GM23338 (cell line): ENCODE measurements at regions not wholly inside any gene's neighbourhood (a gene's known extent, or its start where the extent isn't known, plus 50 kb on each side); places are given as distances from the start of the nearest gene placed in this dataset.

ENCODE experiments used
- ATAC-seq: fragments of 200-7000 bp; cut with Tn5 transposase; 3 replicates; pipeline ENCODE4 v1.9.1; 2020
- DNase-seq: peaks from one replicate; pipeline ENCODE4 v3.0.0-alpha.2; 2015; ENCODE audit warnings: low spot score
- H2AFZ ChIP-seq: fragments of 200-600 bp; sonication (generic); 2 replicates; pipeline ENCODE4 v1.8.0; 2016; ENCODE audit warnings: antibody characterized with exemption, mild to moderate bottlenecking, moderate library complexity
- H3F3A ChIP-seq: fragments of 200-600 bp; sonication (generic); replicated peaks from 2 replicates; pipeline ENCODE4 v1.8.0; 2017; ENCODE audit warnings: antibody characterized with exemption, mixed run types, low read depth
- H3K27ac ChIP-seq: fragments of 200-600 bp; sonication (generic); 2 replicates; pipeline ENCODE4 v1.6.1; 2016; ENCODE audit warnings: low read depth
- H3K27me3 ChIP-seq: fragments of 200-600 bp; sonication (generic); 2 replicates; pipeline ENCODE4 v1.8.0; 2016; ENCODE audit warnings: mild to moderate bottlenecking, mixed run types, moderate library complexity; ENCODE audit not compliant: insufficient read depth
- H3K36me3 ChIP-seq: fragments of 200-600 bp; sonication (generic); 2 replicates; pipeline ENCODE4 v1.8.0; 2016; ENCODE audit warnings: mild to moderate bottlenecking; ENCODE audit not compliant: insufficient read depth
- H3K4me1 ChIP-seq: fragments of 200-600 bp; sonication (generic); 2 replicates; pipeline ENCODE4 v1.8.0; 2016; ENCODE audit warnings: mild to moderate bottlenecking, moderate library complexity; ENCODE audit not compliant: insufficient read depth
- H3K4me2 ChIP-seq: fragments of 200-600 bp; sonication (generic); 2 replicates; pipeline ENCODE4 v1.7.1; 2017; ENCODE audit warnings: mixed run types
- H3K4me3 ChIP-seq: fragments of 200-600 bp; sonication (generic); 2 replicates; pipeline ENCODE4 v1.6.1; 2016; ENCODE audit warnings: mixed run types
- H3K79me2 ChIP-seq: fragments of 200-600 bp; sonication (generic); replicated peaks from 2 replicates; pipeline ENCODE4 v1.8.0; 2017; ENCODE audit warnings: mild to moderate bottlenecking; ENCODE audit not compliant: insufficient read depth
- H3K9me2 ChIP-seq: fragments of 200-600 bp; sonication (generic); 2 replicates; pipeline ENCODE4 v1.8.0; 2017; ENCODE audit not compliant: insufficient read depth
- H4K20me1 ChIP-seq: fragments of 200-600 bp; sonication (generic); replicated peaks from 2 replicates; pipeline ENCODE4 v1.8.0; 2017; ENCODE audit warnings: mild to moderate bottlenecking; ENCODE audit not compliant: insufficient read depth
- H3K27ac Mint-ChIP-seq: 2 replicates; pipeline ENCODE4 v1.8.0; 2020; ENCODE audit warnings: inconsistent platforms, mild to moderate bottlenecking, moderate library complexity, mixed read lengths
- H3K27me3 Mint-ChIP-seq: 3 replicates; pipeline ENCODE4 v1.8.0; 2022; ENCODE audit warnings: low read depth, mild to moderate bottlenecking, moderate library complexity, mixed read lengths, inconsistent platforms; ENCODE audit not compliant: insufficient read depth, poor library complexity
- H3K36me3 Mint-ChIP-seq: 3 replicates; pipeline ENCODE4 v1.8.0; 2021; ENCODE audit warnings: low read depth, mild to moderate bottlenecking, inconsistent platforms, moderate library complexity, mixed read lengths
- H3K4me1 Mint-ChIP-seq: 3 replicates; pipeline ENCODE4 v1.8.0; 2020; ENCODE audit warnings: mild to moderate bottlenecking, inconsistent platforms, mixed read lengths
- H3K4me3 Mint-ChIP-seq: 3 replicates; pipeline ENCODE4 v1.8.0; 2021; ENCODE audit warnings: moderate library complexity, mild to moderate bottlenecking, inconsistent platforms, mixed read lengths
- H3K9me3 Mint-ChIP-seq: 3 replicates; pipeline ENCODE4 v1.8.0; 2020; ENCODE audit warnings: moderate library complexity, mild to moderate bottlenecking, inconsistent platforms, mixed read lengths
- CREB1 ChIP-seq: fragments of 250-450 bp; sonication (Bioruptor Pico); IDR thresholded peaks from 2 replicates; pipeline ENCODE4 v1.5.0; 2020; ENCODE audit warnings: low read depth, mild to moderate bottlenecking, moderate library complexity
- EZH2 ChIP-seq: fragments of 200-600 bp; sonication (generic); IDR thresholded peaks from one replicate; pipeline ENCODE4 v1.8.0; 2017; ENCODE audit warnings: antibody characterized with exemption, mild to moderate bottlenecking, low read depth; ENCODE audit not compliant: unreplicated experiment
- JUNB ChIP-seq: IDR thresholded peaks from one replicate; pipeline ENCODE4 v1.6.1; 2016; ENCODE audit warnings: antibody characterized with exemption; ENCODE audit not compliant: unreplicated experiment
- NANOG ChIP-seq: IDR thresholded peaks from 2 replicates; pipeline ENCODE4 v1.6.1; 2016; ENCODE audit warnings: antibody characterized with exemption, borderline replicate concordance
- POLR2AphosphoS5 ChIP-seq: IDR thresholded peaks from 2 replicates; pipeline ENCODE4 v1.6.1; 2016; ENCODE audit warnings: antibody characterized with exemption, low read depth
- STAT1 ChIP-seq: IDR thresholded peaks from one replicate; pipeline ENCODE4 v1.6.1; 2016; ENCODE audit warnings: antibody characterized with exemption; ENCODE audit not compliant: unreplicated experiment
- ZNF331 ChIP-seq: fragments of 250-450 bp; sonication (Bioruptor Pico); IDR thresholded peaks from 2 replicates; pipeline ENCODE4 v1.5.0; 2020; ENCODE audit warnings: low read depth, mild to moderate bottlenecking, moderate library complexity
- TF ChIP-seq, protein P1 (sequence below): fragments of 250-450 bp; sonication (Bioruptor Pico); IDR thresholded peaks from 2 replicates; pipeline ENCODE4 v1.5.0; 2020; ENCODE audit warnings: mild to moderate bottlenecking, moderate library complexity
- TF ChIP-seq, protein P2 (sequence below): IDR thresholded peaks from 2 replicates; pipeline ENCODE4 v1.6.1; 2016; ENCODE audit warnings: antibody characterized with exemption
- TF ChIP-seq, protein P3 (sequence below), 2 experiments: fragments of 200-600 bp in 1 of 2; sonication (generic) in 1 of 2; conservative IDR thresholded peaks; 2 replicates each; pipeline versions ENCODE4 v1.5.1 to v1.6.1; 2016 to 2017; ENCODE audit warnings: antibody characterized with exemption in 2 of 2, low read depth in 2 of 2, mild to moderate bottlenecking in 2 of 2, moderate library complexity in 1 of 2

DNA sequence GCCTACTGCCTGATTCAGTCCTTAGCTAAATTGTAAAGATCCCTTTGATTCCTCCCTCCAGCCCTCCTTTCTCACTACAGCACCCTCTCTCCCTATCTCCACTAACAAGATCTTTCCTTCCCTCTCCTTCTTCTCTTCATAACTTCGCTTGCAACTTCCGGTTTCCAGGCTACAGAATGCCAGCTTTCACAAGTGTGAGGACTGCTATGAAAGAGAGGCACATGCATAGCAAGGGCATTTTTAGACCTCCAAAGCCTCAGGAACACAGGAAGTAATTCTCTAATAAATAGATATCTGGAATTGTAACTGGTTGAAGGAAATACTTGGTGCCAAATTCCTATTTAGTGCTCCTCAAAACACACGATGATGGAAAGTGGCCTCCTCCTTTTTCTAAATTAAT lies 196.7 kb downstream of the HLX start:
- H3K27ac ChIP-seq, result no peak overlapping the region
- no peak overlapping the region for H2AFZ ChIP-seq
- H3K4me2 ChIP-seq, result no peak overlapping the region
- H3K27me3 ChIP-seq, result no peaks in the 10 kb centered on the region
- H3K9me2 ChIP-seq, result peaks cover 6% of the 10 kb centered on the region
- H3K4me1 ChIP-seq, result no peaks in the 10 kb centered on the region
- H3K79me2 ChIP-seq, result no peaks in the 10 kb centered on the region
- H3F3A ChIP-seq, result no peaks in the 10 kb centered on the region
- H4K20me1 ChIP-seq, result no peaks in the 10 kb centered on the region; the same call in 1 of the 2 replicates
- DNase-seq, result no peak
- no peaks in the 10 kb centered on the region for H3K36me3 Mint-ChIP-seq
- H3K4me1 Mint-ChIP-seq, result no peaks in the 10 kb centered on the region
- no peak for TF ChIP-seq ZNF331 (CRISPR knock-in tag)
- TF ChIP-seq, protein P1, sequence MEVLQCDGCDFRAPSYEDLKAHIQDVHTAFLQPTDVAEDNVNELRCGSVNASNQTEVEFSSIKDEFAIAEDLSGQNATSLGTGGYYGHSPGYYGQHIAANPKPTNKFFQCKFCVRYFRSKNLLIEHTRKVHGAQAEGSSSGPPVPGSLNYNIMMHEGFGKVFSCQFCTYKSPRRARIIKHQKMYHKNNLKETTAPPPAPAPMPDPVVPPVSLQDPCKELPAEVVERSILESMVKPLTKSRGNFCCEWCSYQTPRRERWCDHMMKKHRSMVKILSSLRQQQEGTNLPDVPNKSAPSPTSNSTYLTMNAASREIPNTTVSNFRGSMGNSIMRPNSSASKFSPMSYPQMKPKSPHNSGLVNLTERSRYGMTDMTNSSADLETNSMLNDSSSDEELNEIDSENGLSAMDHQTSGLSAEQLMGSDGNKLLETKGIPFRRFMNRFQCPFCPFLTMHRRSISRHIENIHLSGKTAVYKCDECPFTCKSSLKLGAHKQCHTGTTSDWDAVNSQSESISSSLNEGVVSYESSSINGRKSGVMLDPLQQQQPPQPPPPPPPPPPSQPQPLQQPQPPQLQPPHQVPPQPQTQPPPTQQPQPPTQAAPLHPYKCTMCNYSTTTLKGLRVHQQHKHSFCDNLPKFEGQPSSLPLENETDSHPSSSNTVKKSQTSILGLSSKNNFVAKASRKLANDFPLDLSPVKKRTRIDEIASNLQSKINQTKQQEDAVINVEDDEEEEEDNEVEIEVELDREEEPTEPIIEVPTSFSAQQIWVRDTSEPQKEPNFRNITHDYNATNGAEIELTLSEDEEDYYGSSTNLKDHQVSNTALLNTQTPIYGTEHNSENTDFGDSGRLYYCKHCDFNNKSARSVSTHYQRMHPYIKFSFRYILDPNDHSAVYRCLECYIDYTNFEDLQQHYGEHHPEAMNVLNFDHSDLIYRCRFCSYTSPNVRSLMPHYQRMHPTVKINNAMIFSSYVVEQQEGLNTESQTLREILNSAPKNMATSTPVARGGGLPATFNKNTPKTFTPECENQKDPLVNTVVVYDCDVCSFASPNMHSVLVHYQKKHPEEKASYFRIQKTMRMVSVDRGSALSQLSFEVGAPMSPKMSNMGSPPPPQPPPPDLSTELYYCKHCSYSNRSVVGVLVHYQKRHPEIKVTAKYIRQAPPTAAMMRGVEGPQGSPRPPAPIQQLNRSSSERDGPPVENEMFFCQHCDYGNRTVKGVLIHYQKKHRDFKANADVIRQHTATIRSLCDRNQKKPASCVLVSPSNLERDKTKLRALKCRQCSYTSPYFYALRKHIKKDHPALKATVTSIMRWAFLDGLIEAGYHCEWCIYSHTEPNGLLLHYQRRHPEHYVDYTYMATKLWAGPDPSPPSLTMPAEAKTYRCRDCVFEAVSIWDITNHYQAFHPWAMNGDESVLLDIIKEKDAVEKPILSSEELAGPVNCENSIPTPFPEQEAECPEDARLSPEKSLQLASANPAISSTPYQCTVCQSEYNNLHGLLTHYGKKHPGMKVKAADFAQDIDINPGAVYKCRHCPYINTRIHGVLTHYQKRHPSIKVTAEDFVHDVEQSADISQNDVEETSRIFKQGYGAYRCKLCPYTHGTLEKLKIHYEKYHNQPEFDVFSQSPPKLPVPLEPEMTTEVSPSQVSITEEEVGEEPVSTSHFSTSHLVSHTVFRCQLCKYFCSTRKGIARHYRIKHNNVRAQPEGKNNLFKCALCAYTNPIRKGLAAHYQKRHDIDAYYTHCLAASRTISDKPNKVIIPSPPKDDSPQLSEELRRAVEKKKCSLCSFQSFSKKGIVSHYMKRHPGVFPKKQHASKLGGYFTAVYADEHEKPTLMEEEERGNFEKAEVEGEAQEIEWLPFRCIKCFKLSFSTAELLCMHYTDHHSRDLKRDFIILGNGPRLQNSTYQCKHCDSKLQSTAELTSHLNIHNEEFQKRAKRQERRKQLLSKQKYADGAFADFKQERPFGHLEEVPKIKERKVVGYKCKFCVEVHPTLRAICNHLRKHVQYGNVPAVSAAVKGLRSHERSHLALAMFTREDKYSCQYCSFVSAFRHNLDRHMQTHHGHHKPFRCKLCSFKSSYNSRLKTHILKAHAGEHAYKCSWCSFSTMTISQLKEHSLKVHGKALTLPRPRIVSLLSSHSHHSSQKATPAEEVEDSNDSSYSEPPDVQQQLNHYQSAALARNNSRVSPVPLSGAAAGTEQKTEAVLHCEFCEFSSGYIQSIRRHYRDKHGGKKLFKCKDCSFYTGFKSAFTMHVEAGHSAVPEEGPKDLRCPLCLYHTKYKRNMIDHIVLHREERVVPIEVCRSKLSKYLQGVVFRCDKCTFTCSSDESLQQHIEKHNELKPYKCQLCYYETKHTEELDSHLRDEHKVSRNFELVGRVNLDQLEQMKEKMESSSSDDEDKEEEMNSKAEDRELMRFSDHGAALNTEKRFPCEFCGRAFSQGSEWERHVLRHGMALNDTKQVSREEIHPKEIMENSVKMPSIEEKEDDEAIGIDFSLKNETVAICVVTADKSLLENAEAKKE, result no peak
- no peak for TF ChIP-seq CREB1
- no peak for TF ChIP-seq JUNB
- no peak for TF ChIP-seq STAT1
- TF ChIP-seq, protein P2, sequence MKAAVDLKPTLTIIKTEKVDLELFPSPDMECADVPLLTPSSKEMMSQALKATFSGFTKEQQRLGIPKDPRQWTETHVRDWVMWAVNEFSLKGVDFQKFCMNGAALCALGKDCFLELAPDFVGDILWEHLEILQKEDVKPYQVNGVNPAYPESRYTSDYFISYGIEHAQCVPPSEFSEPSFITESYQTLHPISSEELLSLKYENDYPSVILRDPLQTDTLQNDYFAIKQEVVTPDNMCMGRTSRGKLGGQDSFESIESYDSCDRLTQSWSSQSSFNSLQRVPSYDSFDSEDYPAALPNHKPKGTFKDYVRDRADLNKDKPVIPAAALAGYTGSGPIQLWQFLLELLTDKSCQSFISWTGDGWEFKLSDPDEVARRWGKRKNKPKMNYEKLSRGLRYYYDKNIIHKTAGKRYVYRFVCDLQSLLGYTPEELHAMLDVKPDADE, result no peak
- TF ChIP-seq POLR2AphosphoS5, result no peak
- TF ChIP-seq, protein P3, sequence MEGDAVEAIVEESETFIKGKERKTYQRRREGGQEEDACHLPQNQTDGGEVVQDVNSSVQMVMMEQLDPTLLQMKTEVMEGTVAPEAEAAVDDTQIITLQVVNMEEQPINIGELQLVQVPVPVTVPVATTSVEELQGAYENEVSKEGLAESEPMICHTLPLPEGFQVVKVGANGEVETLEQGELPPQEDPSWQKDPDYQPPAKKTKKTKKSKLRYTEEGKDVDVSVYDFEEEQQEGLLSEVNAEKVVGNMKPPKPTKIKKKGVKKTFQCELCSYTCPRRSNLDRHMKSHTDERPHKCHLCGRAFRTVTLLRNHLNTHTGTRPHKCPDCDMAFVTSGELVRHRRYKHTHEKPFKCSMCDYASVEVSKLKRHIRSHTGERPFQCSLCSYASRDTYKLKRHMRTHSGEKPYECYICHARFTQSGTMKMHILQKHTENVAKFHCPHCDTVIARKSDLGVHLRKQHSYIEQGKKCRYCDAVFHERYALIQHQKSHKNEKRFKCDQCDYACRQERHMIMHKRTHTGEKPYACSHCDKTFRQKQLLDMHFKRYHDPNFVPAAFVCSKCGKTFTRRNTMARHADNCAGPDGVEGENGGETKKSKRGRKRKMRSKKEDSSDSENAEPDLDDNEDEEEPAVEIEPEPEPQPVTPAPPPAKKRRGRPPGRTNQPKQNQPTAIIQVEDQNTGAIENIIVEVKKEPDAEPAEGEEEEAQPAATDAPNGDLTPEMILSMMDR (conservative IDR thresholded peaks at IDR 0.05; ENCODE audit: low read depth in 2 of 2), result no peak
- TF ChIP-seq EZH2, result no peak
- no peak for TF ChIP-seq NANOG
- peaks cover 10% of the 10 kb centered on the region; the same call in 2 of the 3 replicates for H3K9me3 Mint-ChIP-seq
- no peaks in the 10 kb centered on the region for H3K27me3 Mint-ChIP-seq
- no peak overlapping the region for H3K4me3 ChIP-seq
- H3K27ac Mint-ChIP-seq, result no peak overlapping the region
- ATAC-seq, result no peak
- no peak overlapping the region for H3K4me3 Mint-ChIP-seq
- no peaks in the 10 kb centered on the region for H3K36me3 ChIP-seq
